ENCODE measurements at regions not wholly inside any gene's neighbourhood (a gene's known extent, or its start where the extent isn't known, plus 50 kb on each side); places are given as distances from the start of the nearest gene placed in this dataset.

GRCh38 chr6:126603410-126603809, 263.5 kb downstream of the CENPW start:
- Histone ChIP-seq H3K27ac (no peak overlapping the region), H3K4me3 (no peak overlapping the region), H3K36me3 (replicated peaks in 1 of 2; ENCODE audit: insufficient read depth in 1 of 2, low read depth in 2 of 2) (no peaks in the 10 kb centered on the region), H3K9me3 (no peaks in the 10 kb centered on the region), H3K4me1 (no peaks in the 10 kb centered on the region), H3K27me3 (no peaks in the 10 kb centered on the region)
- DNase-seq, result no peak
- intact Hi-C loops (cut with DNase I), result no loop called here
- TF ChIP-seq POLR2A (IDR thresholded peaks at IDR 0.05) (no peak), CTCF (IDR thresholded peaks at IDR 0.05) (no peak)
- no peak for ATAC-seq
- 87 to 93% methylated on average over 4 of the region's 4 CpGs for WGBS, 2 donors

GRCh38 chr6:126605089-126605488, 265.2 kb downstream of the CENPW start:
- DNase-seq (no peak), ATAC-seq (no peak)
- H3K4me3 ChIP-seq, result no peak overlapping the region
- no peaks in the 10 kb centered on the region for H3K9me3 ChIP-seq
- no peaks in the 10 kb centered on the region for H3K27me3 ChIP-seq
- no peak overlapping the region for H3K27ac ChIP-seq
- H3K36me3 ChIP-seq (replicated peaks in 1 of 2; ENCODE audit: insufficient read depth in 1 of 2, low read depth in 2 of 2), result no peaks in the 10 kb centered on the region
- no peaks in the 10 kb centered on the region for H3K4me1 ChIP-seq
- intact Hi-C loops (cut with DNase I), result no loop called here
- TF ChIP-seq POLR2A (IDR thresholded peaks at IDR 0.05) (no peak), CTCF (IDR thresholded peaks at IDR 0.05) (no peak)

GRCh38 chr6:126607289-126607688, 267.4 kb downstream of the CENPW start:
- Histone ChIP-seq H3K9me3 (no peaks in the 10 kb centered on the region), H3K27me3 (no peaks in the 10 kb centered on the region), H3K27ac (no peak overlapping the region), H3K36me3 (replicated peaks in 1 of 2; ENCODE audit: insufficient read depth in 1 of 2, low read depth in 2 of 2) (no peaks in the 10 kb centered on the region), H3K4me1 (no peaks in the 10 kb centered on the region), H3K4me3 (no peak overlapping the region)
- DNase-seq (no peak), ATAC-seq (no peak)
- TF ChIP-seq CTCF (IDR thresholded peaks at IDR 0.05), result no peak
- no peak for TF ChIP-seq POLR2A (IDR thresholded peaks at IDR 0.05)
- WGBS, 2 donors, result 70 to 90% methylated on average over 1 of the region's 1 CpG
- intact Hi-C loops (cut with DNase I), result no loop called here

- no peak for ATAC-seq
- TF ChIP-seq CTCF (IDR thresholded peaks at IDR 0.05) (no peak), POLR2A (IDR thresholded peaks at IDR 0.05) (no peak)
- DNase-seq, result no peak
- WGBS, 2 donors, result 57 to 63% methylated on average over 4 of the region's 4 CpGs
- Histone ChIP-seq H3K4me1 (no peaks in the 10 kb centered on the region), H3K27me3 (no peaks in the 10 kb centered on the region), H3K36me3 (replicated peaks in 1 of 2; ENCODE audit: insufficient read depth in 1 of 2, low read depth in 2 of 2) (no peaks in the 10 kb centered on the region), H3K9me3 (no peaks in the 10 kb centered on the region), H3K27ac (no peak overlapping the region), H3K4me3 (no peak overlapping the region)
- intact Hi-C loops (cut with DNase I), result no loop called here
Observed at GRCh38 chr6:126608681-126609080, 268.8 kb downstream of the CENPW start.

- no peaks in the 10 kb centered on the region for H3K9me3 ChIP-seq
- H3K36me3 ChIP-seq (replicated peaks in 1 of 2; ENCODE audit: insufficient read depth in 1 of 2, low read depth in 2 of 2), result no peaks in the 10 kb centered on the region
- TF ChIP-seq POLR2A (IDR thresholded peaks at IDR 0.05) (no peak), CTCF (IDR thresholded peaks at IDR 0.05) (no peak)
- H3K27me3 ChIP-seq, result no peaks in the 10 kb centered on the region
- no peaks in the 10 kb centered on the region for H3K4me1 ChIP-seq
- no peak for DNase-seq
- ATAC-seq, result no peak
- 50 to 66% methylated on average over 5 to 6 of the region's 6 CpGs for WGBS, 2 donors
- H3K27ac ChIP-seq, result no peak overlapping the region
- H3K4me3 ChIP-seq, result no peak overlapping the region
- intact Hi-C loops (cut with DNase I), result no loop called here
Observed at GRCh38 chr6:126614642-126615504, 275.0 kb downstream of the CENPW start.

All from body of pancreas (tissue), 4 donors.